HG03432 (cell line): ENCODE measurements at regions not wholly inside any gene's neighbourhood (a gene's known extent, or its start where the extent isn't known, plus 50 kb on each side); places are given as distances from the start of the nearest gene placed in this dataset.

ENCODE experiments used
- ATAC-seq: cut with Tn5 transposase; IDR thresholded peaks from one replicate; pipeline ENCODE4 v1.9.1; 2021; ENCODE audit warnings: mild to moderate bottlenecking, moderate library complexity; ENCODE audit not compliant: unreplicated experiment

GRCh38 chr10:61108915-61109314, 164.9 kb upstream of the RHOBTB1 start:
- ATAC-seq: no peak

GRCh38 chr10:61100887-61101286, 156.9 kb upstream of the RHOBTB1 start:
- ATAC-seq: no peak

- ATAC-seq: no peak
Observed at GRCh38 chr10:61099756-61100155, 155.8 kb upstream of the RHOBTB1 start.

GRCh38 chr10:61098966-61099365, 155.0 kb upstream of the RHOBTB1 start:
- no peak for ATAC-seq

GRCh38 chr10:61097026-61097425, 153.0 kb upstream of the RHOBTB1 start:
- ATAC-seq: no peak

- no peak for ATAC-seq
Observed at GRCh38 chr10:61096056-61096455, 152.1 kb upstream of the RHOBTB1 start.

- ATAC-seq: no peak
Observed at GRCh38 chr10:61091531-61091930, 147.5 kb upstream of the RHOBTB1 start.

GRCh38 chr10:61089251-61089650, 145.3 kb upstream of the RHOBTB1 start:
- no peak for ATAC-seq

GRCh38 chr10:61084493-61084892, 140.5 kb upstream of the RHOBTB1 start:
- ATAC-seq: no peak

- ATAC-seq: no peak
Observed at GRCh38 chr10:61081301-61081700, 137.3 kb upstream of the RHOBTB1 start.

- no peak for ATAC-seq
Observed at GRCh38 chr10:61078542-61079275, 134.7 kb upstream of the RHOBTB1 start.

- ATAC-seq: no peak
Observed at GRCh38 chr10:61076572-61077114, 132.7 kb upstream of the RHOBTB1 start.

GRCh38 chr10:61073391-61073790, 129.4 kb upstream of the RHOBTB1 start:
- ATAC-seq: no peak

GRCh38 chr10:61071580-61071979, 127.6 kb upstream of the RHOBTB1 start:
- no peak for ATAC-seq

- ATAC-seq: no peak
Observed at GRCh38 chr10:61068471-61068870, 124.5 kb upstream of the RHOBTB1 start.

GRCh38 chr10:61067671-61068336, 123.8 kb upstream of the RHOBTB1 start:
- ATAC-seq: no peak

GRCh38 chr10:61066661-61067344, 122.8 kb upstream of the RHOBTB1 start:
- ATAC-seq: no peak

- no peak for ATAC-seq
Observed at GRCh38 chr10:61065051-61065450, 121.1 kb upstream of the RHOBTB1 start.

GRCh38 chr10:61064356-61064755, 120.4 kb upstream of the RHOBTB1 start:
- ATAC-seq: no peak

GRCh38 chr10:61063901-61064300, 119.9 kb upstream of the RHOBTB1 start:
- no peak for ATAC-seq

- no peak for ATAC-seq
Observed at GRCh38 chr10:61063034-61063433, 119.0 kb upstream of the RHOBTB1 start.
